Naive thymus-derived CD4-positive, alpha-beta T cell (primary cell): ENCODE measurements at regions not wholly inside any gene's neighbourhood (a gene's known extent, or its start where the extent isn't known, plus 50 kb on each side); places are given as distances from the start of the nearest gene placed in this dataset.

Experiments
- ATAC-seq: fragments of 150-1000 bp; cut with Tn5 transposase; 2 replicates; pipeline ENCODE4 v1.10.0; 2021; ENCODE audit warnings: mild to moderate bottlenecking, moderate library complexity
- CTCF ChIA-PET: fragments of 350-600 bp; sonication (Branson Sonifier 250); formaldehyde crosslinking; loops from one replicate; lab custom pipeline; 2021; ENCODE audit warnings: antibody characterized with exemption; lab: Charles Lee
- POLR2A ChIA-PET: fragments of 350-600 bp; sonication (Branson Sonifier 250); formaldehyde crosslinking; loops from one replicate; lab custom pipeline; 2021; ENCODE audit warnings: antibody characterized with exemption, inconsistent platforms; lab: Charles Lee
- DNase-seq, 9 donors: peaks; one replicate each; pipeline versions ENCODE4 v3.0.0 to v3.0.0-alpha.2; 2020 to 2022; ENCODE audit warnings: mixed read lengths in 1 of 9
- H3K27ac ChIP-seq: one replicate; pipeline ENCODE4 v1.7.0; 2013; ENCODE audit warnings: mild to moderate bottlenecking, low read depth, low read length, moderate library complexity
- H3K27me3 ChIP-seq, 2 donors: one replicate each; pipeline ENCODE4 v1.7.0; 2013; ENCODE audit warnings: low read length in 2 of 2, mild to moderate bottlenecking in 2 of 2, moderate library complexity in 2 of 2; ENCODE audit not compliant: control insufficient read depth in 2 of 2, insufficient read depth in 2 of 2
- H3K36me3 ChIP-seq, 3 experiments: 1 replicate in 2 of 3; 2 replicates in 1 of 3; pipeline ENCODE4 v1.7.0; 2013; ENCODE audit warnings: low read length in 3 of 3, mild to moderate bottlenecking in 3 of 3, moderate library complexity in 1 of 3; ENCODE audit not compliant: insufficient read depth in 3 of 3, control insufficient read depth in 2 of 3
- H3K4me1 ChIP-seq, 2 donors: one replicate each; pipeline ENCODE4 v1.7.0; 2013; ENCODE audit warnings: low read length in 2 of 2, mild to moderate bottlenecking in 2 of 2, moderate library complexity in 1 of 2; ENCODE audit not compliant: control insufficient read depth in 2 of 2, insufficient read depth in 2 of 2
- H3K4me3 ChIP-seq: 2 replicates; pipeline ENCODE4 v1.7.0; 2013; ENCODE audit warnings: mild to moderate bottlenecking, low read length
- H3K9me3 ChIP-seq, 3 experiments: 1 replicate in 2 of 3; 2 replicates in 1 of 3; pipeline ENCODE4 v1.7.0; 2013; ENCODE audit warnings: low read length in 3 of 3; ENCODE audit not compliant: control insufficient read depth in 2 of 3
- H3K27ac Mint-ChIP-seq, 9 donors: one replicate each; pipeline ENCODE4 v1.8.0; 2020 to 2022; ENCODE audit warnings: mixed read lengths in 9 of 9, mild to moderate bottlenecking in 8 of 9, moderate library complexity in 5 of 9, inconsistent platforms in 2 of 9
- H3K27me3 Mint-ChIP-seq, 5 donors: one replicate each; pipeline ENCODE4 v1.8.0; 2021 to 2022; ENCODE audit warnings: mixed read lengths in 5 of 5, mild to moderate bottlenecking in 1 of 5
- H3K36me3 Mint-ChIP-seq, 5 donors: one replicate each; pipeline ENCODE4 v1.8.0; 2020 to 2022; ENCODE audit warnings: mixed read lengths in 5 of 5, mild to moderate bottlenecking in 3 of 5, inconsistent platforms in 1 of 5
- H3K4me1 Mint-ChIP-seq, 7 donors: one replicate each; pipeline ENCODE4 v1.8.0; 2020 to 2022; ENCODE audit warnings: mixed read lengths in 7 of 7, mild to moderate bottlenecking in 3 of 7, inconsistent platforms in 1 of 7
- H3K4me3 Mint-ChIP-seq, 10 donors: one replicate each; pipeline ENCODE4 v1.8.0; 2020 to 2022; ENCODE audit warnings: mild to moderate bottlenecking in 10 of 10, mixed read lengths in 10 of 10, moderate library complexity in 6 of 10, inconsistent platforms in 2 of 10
- H3K9me3 Mint-ChIP-seq, 11 donors: one replicate each; pipeline ENCODE4 v1.8.0; 2020 to 2022; ENCODE audit warnings: mixed read lengths in 11 of 11, mild to moderate bottlenecking in 4 of 11, inconsistent platforms in 1 of 11, moderate library complexity in 1 of 11
- intact Hi-C, 2 donors: fragments of 100-400 bp; cut with micrococcal nuclease; formaldehyde crosslinking; loops; one replicate each; pipeline ENCODE4 v1.15.1; 2023

- DNase-seq, result no peak
- H3K27me3 Mint-ChIP-seq, result peaks cover 0 to 4% (median 0%) of the 10 kb centered on the region in 5 donors
- no peak overlapping the region for H3K4me3 Mint-ChIP-seq
- ChIA-PET POLR2A (no interaction called here), CTCF (no interaction called here)
- Histone ChIP-seq H3K4me3 (no peak overlapping the region), H3K4me1 (no peaks in the 10 kb centered on the region), H3K9me3 (no peaks in the 10 kb centered on the region), H3K27me3 (no peaks in the 10 kb centered on the region), H3K36me3 (no peaks in the 10 kb centered on the region), H3K27ac (no peak overlapping the region)
- intact Hi-C loops, result no loop called here
- H3K4me1 Mint-ChIP-seq, result no peaks in the 10 kb centered on the region
- H3K9me3 Mint-ChIP-seq, result peaks cover 0 to 5% (median 1%) of the 10 kb centered on the region in 11 donors
- no peak for ATAC-seq
- H3K27ac Mint-ChIP-seq, result no peak overlapping the region
- H3K36me3 Mint-ChIP-seq, result no peaks in the 10 kb centered on the region
These were observed 221.6 kb upstream of the EMCN start for GRCh38 chr4:100739426-100739825.

GRCh38 chr4:100738196-100739165 is 220.7 kb upstream of the EMCN start:
- Mint-ChIP-seq H3K27ac (no peak overlapping the region), H3K36me3 (peaks cover 0 to 1% (median 0%) of the 10 kb centered on the region in 5 donors), H3K4me3 (no peak overlapping the region), H3K4me1 (no peaks in the 10 kb centered on the region), H3K27me3 (peaks cover 0 to 4% (median 3%) of the 10 kb centered on the region in 5 donors), H3K9me3 (peaks cover 0 to 13% (median 3%) of the 10 kb centered on the region in 11 donors)
- no peak for DNase-seq
- CTCF ChIA-PET, result no interaction called here
- POLR2A ChIA-PET, result no interaction called here
- intact Hi-C loops, result no loop called here
- Histone ChIP-seq H3K27ac (no peak overlapping the region), H3K36me3 (no peaks in the 10 kb centered on the region), H3K4me3 (no peak overlapping the region), H3K9me3 (no peaks in the 10 kb centered on the region), H3K27me3 (no peaks in the 10 kb centered on the region), H3K4me1 (no peaks in the 10 kb centered on the region)
- ATAC-seq, result no peak

- intact Hi-C loops, result no loop called here
- POLR2A ChIA-PET, result no interaction called here
These were observed 219.0 kb upstream of the EMCN start for GRCh38 chr4:100736641-100737451.

GRCh38 chr4:100728861-100729260 is 211.0 kb upstream of the EMCN start:
- no peaks in the 10 kb centered on the region for H3K4me1 ChIP-seq
- no peaks in the 10 kb centered on the region for H3K4me1 Mint-ChIP-seq
- ATAC-seq, result no peak
- CTCF ChIA-PET, result interaction anchor here (0.6 kb wide), 1 partner anchor 120 kb away, joined by 5 read pairs; no protein-coding TSS in a partner anchor
- H3K36me3 Mint-ChIP-seq, result peaks cover 0 to 1% (median 0%) of the 10 kb centered on the region in 5 donors
- intact Hi-C loops, result no loop called here
- POLR2A ChIA-PET, result no interaction called here
- no peak overlapping the region for H3K4me3 ChIP-seq
- no peak overlapping the region for H3K4me3 Mint-ChIP-seq
- H3K9me3 Mint-ChIP-seq, result peaks cover 0 to 8% (median 4%) of the 10 kb centered on the region in 11 donors
- H3K27ac Mint-ChIP-seq, result no peak overlapping the region
- peaks cover 0 to 6% (median 0%) of the 10 kb centered on the region in 5 donors for H3K27me3 Mint-ChIP-seq
- no peaks in the 10 kb centered on the region for H3K27me3 ChIP-seq
- no peaks in the 10 kb centered on the region for H3K9me3 ChIP-seq
- H3K36me3 ChIP-seq, result no peaks in the 10 kb centered on the region
- no peak overlapping the region for H3K27ac ChIP-seq
- DNase-seq, result no peak

More at GRCh38 chr4:100736641-100737451, 219.0 kb upstream of the EMCN start:
- Mint-ChIP-seq H3K27ac (no peak overlapping the region), H3K27me3 (peaks cover 0 to 4% (median 3%) of the 10 kb centered on the region in 5 donors), H3K4me1 (no peaks in the 10 kb centered on the region), H3K36me3 (peaks cover 0 to 1% (median 0%) of the 10 kb centered on the region in 5 donors), H3K9me3 (peaks cover 0 to 17% (median 5%) of the 10 kb centered on the region in 11 donors), H3K4me3 (no peak overlapping the region)
- Histone ChIP-seq H3K27me3 (no peaks in the 10 kb centered on the region), H3K36me3 (no peaks in the 10 kb centered on the region), H3K27ac (no peak overlapping the region), H3K4me1 (no peaks in the 10 kb centered on the region), H3K9me3 (no peaks in the 10 kb centered on the region), H3K4me3 (no peak overlapping the region)
- ATAC-seq (no peak), DNase-seq (no peak)
- CTCF ChIA-PET, result no interaction called here

GRCh38 chr4:100722866-100723459 is 205.1 kb upstream of the EMCN start:
- Histone ChIP-seq H3K9me3 (no peaks in the 10 kb centered on the region), H3K27ac (no peak overlapping the region), H3K36me3 (no peaks in the 10 kb centered on the region), H3K27me3 (no peaks in the 10 kb centered on the region), H3K4me1 (no peaks in the 10 kb centered on the region), H3K4me3 (no peak overlapping the region)
- Mint-ChIP-seq H3K27ac (no peak overlapping the region), H3K27me3 (peaks cover 0 to 24% (median 18%) of the 10 kb centered on the region in 5 donors), H3K9me3 (peaks cover 0 to 18% (median 2%) of the 10 kb centered on the region in 11 donors), H3K4me1 (no peaks in the 10 kb centered on the region), H3K4me3 (no peak overlapping the region), H3K36me3 (peaks cover 0 to 3% (median 0%) of the 10 kb centered on the region in 5 donors)
- CTCF ChIA-PET, result no interaction called here
- DNase-seq (no peak), ATAC-seq (no peak)
- intact Hi-C loops, result no loop called here
- POLR2A ChIA-PET, result no interaction called here

GRCh38 chr4:100722133-100722532 is 204.3 kb upstream of the EMCN start:
- ATAC-seq (no peak), DNase-seq (no peak)
- intact Hi-C loops, result no loop called here
- H3K27me3 Mint-ChIP-seq, result peaks cover 0 to 24% (median 18%) of the 10 kb centered on the region in 5 donors
- CTCF ChIA-PET, result no interaction called here
- Histone ChIP-seq H3K4me3 (no peak overlapping the region), H3K27ac (no peak overlapping the region), H3K4me1 (no peaks in the 10 kb centered on the region), H3K36me3 (no peaks in the 10 kb centered on the region), H3K9me3 (no peaks in the 10 kb centered on the region), H3K27me3 (no peaks in the 10 kb centered on the region)
- no peaks in the 10 kb centered on the region for H3K4me1 Mint-ChIP-seq
- peaks cover 0 to 18% (median 2%) of the 10 kb centered on the region in 11 donors for H3K9me3 Mint-ChIP-seq
- no peak overlapping the region for H3K27ac Mint-ChIP-seq
- POLR2A ChIA-PET, result no interaction called here
- peaks cover 0 to 3% (median 0%) of the 10 kb centered on the region in 5 donors for H3K36me3 Mint-ChIP-seq
- H3K4me3 Mint-ChIP-seq, result no peak overlapping the region
